Kidney (tissue), 13 donors: ENCODE measurements at regions not wholly inside any gene's neighbourhood (a gene's known extent, or its start where the extent isn't known, plus 50 kb on each side); places are given as distances from the start of the nearest gene placed in this dataset.
"Not testable (repeated sequence)": the region's sequence is repeated elsewhere in the genome, so short reads cannot be mapped to it uniquely, and the experiment has no call there.

ENCODE experiments used
- DNase-seq, 5 donors: peaks; one replicate each; pipeline ENCODE4 v3.0.0-alpha.2; 2013 to 2020
- FAIRE-seq: peaks from 2 replicates; lab custom pipeline; 2012; peaks lifted over from hg19 to GRCh38; lab: Jason Lieb, UNC
- H3K27ac ChIP-seq, 2 donors: one replicate each; pipeline ENCODE4 v1.7.0; 2013; ENCODE audit warnings: low read depth in 2 of 2, low read length in 2 of 2, inconsistent platforms in 1 of 2
- H3K27me3 ChIP-seq: one replicate; pipeline ENCODE4 v1.7.1; 2013; ENCODE audit warnings: low read length, inconsistent platforms; ENCODE audit not compliant: control insufficient read depth, insufficient read depth
- H3K36me3 ChIP-seq, 3 donors: one replicate each; pipeline versions ENCODE4 v1.7.0 to v1.7.1; 2013; ENCODE audit warnings: low read length in 3 of 3, control low read depth in 1 of 3, inconsistent platforms in 1 of 3; ENCODE audit not compliant: insufficient read depth in 3 of 3, control insufficient read depth in 2 of 3
- H3K4me1 ChIP-seq, 3 donors: one replicate each; pipeline versions ENCODE4 v1.7.0 to v1.7.1; 2013; ENCODE audit warnings: low read length in 3 of 3, inconsistent platforms in 1 of 3, low read depth in 1 of 3; ENCODE audit not compliant: control insufficient read depth in 2 of 3, insufficient read depth in 2 of 3
- H3K4me3 ChIP-seq, 3 donors: one replicate each; pipeline versions ENCODE4 v1.7.0 to v1.8.1; 2013; ENCODE audit warnings: low read length in 3 of 3, control low read depth in 1 of 3, inconsistent platforms in 1 of 3
- H3K9ac ChIP-seq, 3 donors: one replicate each; pipeline versions ENCODE4 v1.7.0 to v1.7.1; 2013; ENCODE audit warnings: low read length in 3 of 3, control low read depth in 1 of 3, inconsistent platforms in 1 of 3
- H3K9me3 ChIP-seq, 3 donors: one replicate each; pipeline versions ENCODE4 v1.7.0 to v1.7.1; 2013; ENCODE audit warnings: low read length in 3 of 3, control low read depth in 1 of 3, inconsistent platforms in 1 of 3; ENCODE audit not compliant: control insufficient read depth in 2 of 3, insufficient read depth in 1 of 3
- CTCF ChIP-seq: IDR thresholded peaks from 3 replicates; pipeline ENCODE4 v1.5.1; 2012; ENCODE audit warnings: mild to moderate bottlenecking, moderate library complexity, borderline replicate concordance; ENCODE audit not compliant: insufficient read depth; ENCODE audit errors: extremely low read depth
- intact Hi-C: fragments of 100-400 bp; cut with DNase I; formaldehyde crosslinking; loops from one replicate; pipeline ENCODE4 v1.11.1; 2022
- donor health status: control.
- donor health status: control.
- donor health status: control.
- donor health status: control.
- donor health status: control.
- donor health status: DM: yes; HTN: yes; CAD: no.
- donor health status: Normal renal cell carcinoma (clear cell type).

- intact Hi-C loops = no loop called here
These were observed 642.6 kb downstream of the RNF144A start for GRCh38 chr2:7559791-7560190.

GRCh38 chr2:7566382-7566881, 649.2 kb downstream of the RNF144A start:
- Histone ChIP-seq H3K4me3 (no peak overlapping the region), H3K4me1 (no peaks in the 10 kb centered on the region), H3K27me3 (no peaks in the 10 kb centered on the region), H3K27ac (no peak overlapping the region), H3K9me3 (no peaks in the 10 kb centered on the region), H3K36me3 (no peaks in the 10 kb centered on the region), H3K9ac (no peak overlapping the region)
- FAIRE-seq (no peak), DNase-seq (no peak)
- intact Hi-C loops = no loop called here
- no peak for TF ChIP-seq CTCF

More at GRCh38 chr2:7559791-7560190, 642.6 kb downstream of the RNF144A start:
- Histone ChIP-seq H3K4me1 (no peaks in the 10 kb centered on the region), H3K9me3 (no peaks in the 10 kb centered on the region), H3K9ac (no peak overlapping the region), H3K27me3 (no peaks in the 10 kb centered on the region), H3K36me3 (no peaks in the 10 kb centered on the region), H3K4me3 (no peak overlapping the region), H3K27ac (no peak overlapping the region)
- DNase-seq (no peak), FAIRE-seq (no peak)
- TF ChIP-seq CTCF = no peak

GRCh38 chr2:7567116-7567515, 649.9 kb downstream of the RNF144A start:
- H3K9me3 ChIP-seq, FAIRE-seq, DNase-seq, intact Hi-C loops, H3K27ac ChIP-seq, H3K4me3 ChIP-seq, H3K4me1 ChIP-seq, H3K36me3 ChIP-seq, H3K27me3 ChIP-seq, H3K9ac ChIP-seq: not testable (repeated sequence)

- Histone ChIP-seq H3K36me3 (no peaks in the 10 kb centered on the region), H3K27me3 (no peaks in the 10 kb centered on the region), H3K9me3 (no peaks in the 10 kb centered on the region), H3K4me3 (no peak overlapping the region), H3K4me1 (no peaks in the 10 kb centered on the region), H3K9ac (no peak overlapping the region), H3K27ac (no peak overlapping the region)
- DNase-seq (no peak), FAIRE-seq (no peak)
- intact Hi-C loops = no loop called here
- no peak for TF ChIP-seq CTCF
These were observed 650.4 kb downstream of the RNF144A start for GRCh38 chr2:7567646-7568045.
